HG03521 (cell line): ENCODE measurements at regions not wholly inside any gene's neighbourhood (a gene's known extent, or its start where the extent isn't known, plus 50 kb on each side); places are given as distances from the start of the nearest gene placed in this dataset.

ENCODE experiments used
- ATAC-seq: cut with Tn5 transposase; IDR thresholded peaks from one replicate; pipeline ENCODE4 v1.9.1; 2021; ENCODE audit warnings: mild to moderate bottlenecking, moderate library complexity; ENCODE audit not compliant: unreplicated experiment

- no peak for ATAC-seq
Observed at GRCh38 chr3:144286235-144286910, 314.8 kb downstream of the DIPK2A start.

GRCh38 chr3:144287001-144287400 is 315.4 kb downstream of the DIPK2A start:
- no peak for ATAC-seq

- no peak for ATAC-seq
Observed at GRCh38 chr3:144289057-144289456, 317.4 kb downstream of the DIPK2A start.

GRCh38 chr3:144294659-144295538 is 323.3 kb downstream of the DIPK2A start:
- peak; percentile 84 for ATAC-seq

- ATAC-seq: no peak
Observed at GRCh38 chr3:144295613-144296012, 324.0 kb downstream of the DIPK2A start.

GRCh38 chr3:144296808-144297207 is 325.2 kb downstream of the DIPK2A start:
- ATAC-seq: no peak

GRCh38 chr3:144301863-144302262 is 330.2 kb downstream of the DIPK2A start:
- no peak for ATAC-seq

- no peak for ATAC-seq
Observed at GRCh38 chr3:144307951-144308350, 336.3 kb downstream of the DIPK2A start.

- ATAC-seq: no peak
Observed at GRCh38 chr3:144308396-144308795, 336.8 kb downstream of the DIPK2A start.

- no peak for ATAC-seq
Observed at GRCh38 chr3:144312702-144313101, 341.1 kb downstream of the DIPK2A start.

GRCh38 chr3:144314946-144315345 is 343.3 kb downstream of the DIPK2A start:
- no peak for ATAC-seq

GRCh38 chr3:144317961-144318360 is 346.3 kb downstream of the DIPK2A start:
- ATAC-seq: no peak

- ATAC-seq: no peak
Observed at GRCh38 chr3:144324076-144324475, 352.5 kb downstream of the DIPK2A start.

- no peak for ATAC-seq
Observed at GRCh38 chr3:144332868-144333267, 361.2 kb downstream of the DIPK2A start.

- ATAC-seq: no peak
Observed at GRCh38 chr3:144341471-144341870, 369.8 kb downstream of the DIPK2A start.

- ATAC-seq: no peak
Observed at GRCh38 chr3:144343343-144343742, 371.7 kb downstream of the DIPK2A start.

GRCh38 chr3:144343777-144344176 is 372.2 kb downstream of the DIPK2A start:
- no peak for ATAC-seq

- ATAC-seq: no peak
Observed at GRCh38 chr3:144344925-144345548, 373.4 kb downstream of the DIPK2A start.

- ATAC-seq: no peak
Observed at GRCh38 chr3:144350125-144350524, 378.5 kb downstream of the DIPK2A start.

GRCh38 chr3:144351011-144351410 is 379.4 kb downstream of the DIPK2A start:
- no peak for ATAC-seq

- no peak for ATAC-seq
Observed at GRCh38 chr3:144351773-144352365, 380.2 kb downstream of the DIPK2A start.
